IMR-90 (cell line): ENCODE measurements at regions not wholly inside any gene's neighbourhood (a gene's known extent, or its start where the extent isn't known, plus 50 kb on each side); places are given as distances from the start of the nearest gene placed in this dataset.

Experiments used
- ATAC-seq: fragments of 200-7000 bp; cut with Tn5 transposase; 2 replicates; pipeline ENCODE4 v1.9.1; 2020; ENCODE audit warnings: low read depth, mild to moderate bottlenecking, moderate library complexity
- BruUV-seq: library from RNA; stranded (reverse); fragments of 400-500 nt; replicated peaks from 2 replicates; lab custom pipeline; 2021; lab: Mats Ljungman, UMichigan
- CTCF ChIA-PET: fragments of 300-600 bp; formaldehyde crosslinking; extraction: SDS; loops from one replicate; lab custom pipeline; 2021; ENCODE audit warnings: antibody characterized with exemption; lab: Yijun Ruan, JAX
- POLR2A ChIA-PET: fragments of 300-600 bp; sonication (Branson Sonifier 250); formaldehyde crosslinking; loops from one replicate; lab custom pipeline; 2022; ENCODE audit warnings: antibody characterized with exemption; ENCODE audit not compliant: unreplicated experiment; lab: Charles Lee
- DNase-seq: peaks from one replicate; pipeline ENCODE4 v3.0.0; 2013
- H2AFZ ChIP-seq: replicated peaks from 2 replicates; pipeline ENCODE3; 2013; ENCODE audit warnings: low read length, mild to moderate bottlenecking; ENCODE audit not compliant: poor library complexity
- H2AK5ac ChIP-seq: 2 replicates; pipeline ENCODE4 v1.6.1; 2013; ENCODE audit warnings: low read depth, low read length, inconsistent platforms
- H2AK9ac ChIP-seq: replicated peaks from 2 replicates; pipeline ENCODE3; 2013; ENCODE audit warnings: mild to moderate bottlenecking, low read depth, low read length, moderate library complexity; ENCODE audit not compliant: poor library complexity
- H2BK120ac ChIP-seq: 2 replicates; pipeline ENCODE4 v1.6.1; 2013; ENCODE audit warnings: low read depth, low read length, inconsistent platforms
- H2BK15ac ChIP-seq: 3 replicates; pipeline ENCODE4 v1.6.1; 2013; ENCODE audit warnings: low read depth, low read length, inconsistent platforms
- H2BK20ac ChIP-seq: 2 replicates; pipeline ENCODE4 v1.6.1; 2013; ENCODE audit warnings: low read depth, mild to moderate bottlenecking, inconsistent platforms, low read length, moderate library complexity
- H2BK5ac ChIP-seq: 2 replicates; pipeline ENCODE4 v1.6.1; 2013; ENCODE audit warnings: mild to moderate bottlenecking, low read depth, low read length, inconsistent platforms; ENCODE audit not compliant: poor library complexity, severe bottlenecking
- H3K14ac ChIP-seq: replicated peaks from 2 replicates; pipeline ENCODE4 v1.6.1; 2013; ENCODE audit warnings: low read depth, low read length, inconsistent platforms
- H3K18ac ChIP-seq: 2 replicates; pipeline ENCODE4 v1.6.1; 2013; ENCODE audit warnings: low read depth, low read length, control low read depth
- H3K23ac ChIP-seq: 2 replicates; pipeline ENCODE4 v1.6.1; 2013; ENCODE audit warnings: low read depth, low read length, inconsistent platforms
- H3K27ac ChIP-seq: 2 replicates; pipeline ENCODE4 v1.5.1; 2013; ENCODE audit warnings: mild to moderate bottlenecking, control low read depth, low read length; ENCODE audit not compliant: insufficient read depth
- H3K27me3 ChIP-seq: 2 replicates; pipeline ENCODE4 v1.6.1; 2013; ENCODE audit warnings: low read length; ENCODE audit not compliant: control insufficient read depth, insufficient read depth
- H3K36me3 ChIP-seq: 2 replicates; pipeline ENCODE4 v1.6.1; 2013; ENCODE audit warnings: low read length, mixed read lengths; ENCODE audit not compliant: control insufficient read depth, insufficient read depth
- H3K4ac ChIP-seq: 2 replicates; pipeline ENCODE4 v1.6.1; 2013; ENCODE audit warnings: low read depth, low read length, inconsistent platforms
- H3K4me1 ChIP-seq: 2 replicates; pipeline ENCODE4 v1.6.1; 2013; ENCODE audit warnings: low read length, mixed read lengths; ENCODE audit not compliant: control insufficient read depth, insufficient read depth
- H3K4me2 ChIP-seq: 2 replicates; pipeline ENCODE4 v1.6.1; 2013; ENCODE audit warnings: low read depth, mild to moderate bottlenecking, control low read depth, low read length, moderate library complexity
- H3K4me3 ChIP-seq: 2 replicates; pipeline ENCODE4 v1.5.1; 2013; ENCODE audit warnings: low read depth, mild to moderate bottlenecking, control low read depth, low read length, moderate library complexity; ENCODE audit not compliant: insufficient read depth
- H3K56ac ChIP-seq: 2 replicates; pipeline ENCODE4 v1.6.1; 2013; ENCODE audit warnings: low read length, inconsistent platforms; ENCODE audit not compliant: insufficient read depth; ENCODE audit errors: extremely low read depth
- H3K79me1 ChIP-seq, 2 experiments: 2 replicates each; pipeline ENCODE4 v1.6.1; 2013; ENCODE audit warnings: low read length in 2 of 2, inconsistent platforms in 1 of 2, low read depth in 1 of 2
- H3K9ac ChIP-seq: 2 replicates; pipeline ENCODE4 v1.6.1; 2013; ENCODE audit warnings: low read depth, low read length, control low read depth
- H3K9me1 ChIP-seq: 2 replicates; pipeline ENCODE4 v1.6.1; 2013; ENCODE audit warnings: low read length, inconsistent platforms; ENCODE audit not compliant: insufficient read depth
- H3K9me3 ChIP-seq: 2 replicates; pipeline ENCODE4 v1.6.1; 2013; ENCODE audit warnings: low read length; ENCODE audit not compliant: control insufficient read depth, insufficient read depth
- H4K20me1 ChIP-seq: 2 replicates; pipeline ENCODE4 v1.6.1; 2013; ENCODE audit warnings: low read length, inconsistent platforms; ENCODE audit not compliant: insufficient read depth
- H4K5ac ChIP-seq: 2 replicates; pipeline ENCODE4 v1.6.1; 2013; ENCODE audit warnings: mild to moderate bottlenecking, low read depth, low read length, control low read depth
- H4K8ac ChIP-seq, 2 experiments: 2 replicates each; pipeline ENCODE4 v1.6.1; 2013; ENCODE audit warnings: low read depth in 2 of 2, low read length in 2 of 2, control low read depth in 1 of 2, inconsistent platforms in 1 of 2
- H4K91ac ChIP-seq: 2 replicates; pipeline ENCODE4 v1.6.1; 2013; ENCODE audit warnings: low read depth, low read length, inconsistent platforms; ENCODE audit not compliant: insufficient read depth
- CEBPB ChIP-seq: IDR thresholded peaks from 2 replicates; pipeline ENCODE4 v1.6.1; 2012; ENCODE audit warnings: low read depth, low read length, improper control_type of control experiment
- CTCF ChIP-seq: conservative IDR thresholded peaks from 2 replicates; pipeline ENCODE4 v1.5.1; 2012; ENCODE audit warnings: mild to moderate bottlenecking, low read depth, low read length, improper control_type of control experiment
- ELK1 ChIP-seq: fragments of 150-350 bp; IDR thresholded peaks from 2 replicates; pipeline ENCODE4 v1.6.1; 2016; ENCODE audit warnings: low read depth, mild to moderate bottlenecking, low read length, moderate library complexity, borderline replicate concordance
- MAZ ChIP-seq: IDR thresholded peaks from 2 replicates; pipeline ENCODE4 v1.6.1; 2012; ENCODE audit warnings: low read depth, mild to moderate bottlenecking, low read length, improper control_type of control experiment, moderate library complexity, borderline replicate concordance
- SMC3 ChIP-seq: fragments of 150-350 bp; IDR thresholded peaks from 2 replicates; pipeline ENCODE4 v1.6.1; 2016; ENCODE audit warnings: low read depth, mild to moderate bottlenecking, antibody characterized with exemption, low read length, moderate library complexity
- dilution Hi-C: fragments of 300-500 bp; cut with HindIII; formaldehyde crosslinking; loops from one replicate; pipeline ENCODE4 v1.14.3; 2018; ENCODE audit warnings: low sequenced_read_pairs; ENCODE audit not compliant: unreplicated experiment
- in situ Hi-C: fragments of 300-500 bp; cut with MboI; formaldehyde crosslinking; loops from 3 replicates; pipeline ENCODE4 v1.14.3; 2019; ENCODE audit warnings: low sequenced_read_pairs, inconsistent platforms, mixed read lengths
- intact Hi-C: fragments of 100-400 bp; cut with micrococcal nuclease; formaldehyde crosslinking; loops from 2 replicates; pipeline ENCODE4 v1.10.0; 2022

GRCh38 chr4:31655328-31655727, 935.2 kb downstream of the PCDH7 start:
- TF ChIP-seq ELK1, result no peak
- TF ChIP-seq CTCF, result no peak
- peak; percentile 25; the same call in 1 of the 2 replicates for TF ChIP-seq CEBPB
- no peak for TF ChIP-seq MAZ
- no peak for TF ChIP-seq SMC3
- intact Hi-C loops (no loop called here), in situ Hi-C loops (no loop called here), dilution Hi-C loops (no loop called here)
- Histone ChIP-seq H3K27ac (no peak overlapping the region), H3K36me3 (no peaks in the 10 kb centered on the region), H3K4me1 (no peaks in the 10 kb centered on the region), H2AFZ (no peak overlapping the region), H4K91ac (no peak overlapping the region), H3K18ac (no peak overlapping the region), H3K4ac (no peak overlapping the region), H3K9me3 (no peaks in the 10 kb centered on the region), H2AK9ac (no peak overlapping the region), H3K23ac (no peak overlapping the region), H3K9me1 (no peaks in the 10 kb centered on the region), H3K14ac (no peak overlapping the region), H4K5ac (no peak overlapping the region), H2BK20ac (no peak overlapping the region), H2AK5ac (no peak overlapping the region), H3K56ac (no peak overlapping the region), H2BK5ac (no peak overlapping the region), H3K27me3 (no peaks in the 10 kb centered on the region), H3K79me1 (no peaks in the 10 kb centered on the region), H2BK15ac (no peak overlapping the region), H3K9ac (no peak overlapping the region), H3K4me2 (no peak overlapping the region), H4K20me1 (no peaks in the 10 kb centered on the region), H3K4me3 (no peak overlapping the region), H2BK120ac (no peak overlapping the region), H4K8ac (no peak overlapping the region)
- CTCF ChIA-PET, result no interaction called here
- peak; percentile 17 for DNase-seq
- no TSS peak for BruUV-seq
- no peak for ATAC-seq
- POLR2A ChIA-PET, result no interaction called here
